ENCODE measurements at regions not wholly inside any gene's neighbourhood (a gene's known extent, or its start where the extent isn't known, plus 50 kb on each side); places are given as distances from the start of the nearest gene placed in this dataset.

DNA sequence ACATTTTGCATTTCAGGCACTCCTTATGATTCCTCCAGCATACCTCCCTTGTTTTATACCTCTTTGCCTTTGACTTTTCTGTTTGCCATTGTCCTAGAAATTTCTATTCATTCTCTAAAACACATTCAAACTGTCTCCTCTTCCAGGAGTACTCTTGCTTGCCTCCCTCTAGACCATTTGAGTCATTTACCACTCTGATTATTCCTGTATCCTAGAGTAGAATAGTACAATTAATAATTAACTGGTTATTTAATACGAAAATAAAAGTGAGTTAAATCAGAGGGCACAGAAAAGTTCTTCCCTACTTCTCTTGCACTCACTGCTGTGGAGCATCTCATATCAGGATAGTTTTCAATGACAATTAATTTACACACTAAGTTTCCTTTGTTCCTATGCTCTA, 290.2 kb upstream of the RORA start:
- H3K36me3 Mint-ChIP-seq (ENCODE audit: low read depth), result no peaks in the 10 kb centered on the region
- no peak overlapping the region for H3K4me3 Mint-ChIP-seq
- no peak for DNase-seq

DNA sequence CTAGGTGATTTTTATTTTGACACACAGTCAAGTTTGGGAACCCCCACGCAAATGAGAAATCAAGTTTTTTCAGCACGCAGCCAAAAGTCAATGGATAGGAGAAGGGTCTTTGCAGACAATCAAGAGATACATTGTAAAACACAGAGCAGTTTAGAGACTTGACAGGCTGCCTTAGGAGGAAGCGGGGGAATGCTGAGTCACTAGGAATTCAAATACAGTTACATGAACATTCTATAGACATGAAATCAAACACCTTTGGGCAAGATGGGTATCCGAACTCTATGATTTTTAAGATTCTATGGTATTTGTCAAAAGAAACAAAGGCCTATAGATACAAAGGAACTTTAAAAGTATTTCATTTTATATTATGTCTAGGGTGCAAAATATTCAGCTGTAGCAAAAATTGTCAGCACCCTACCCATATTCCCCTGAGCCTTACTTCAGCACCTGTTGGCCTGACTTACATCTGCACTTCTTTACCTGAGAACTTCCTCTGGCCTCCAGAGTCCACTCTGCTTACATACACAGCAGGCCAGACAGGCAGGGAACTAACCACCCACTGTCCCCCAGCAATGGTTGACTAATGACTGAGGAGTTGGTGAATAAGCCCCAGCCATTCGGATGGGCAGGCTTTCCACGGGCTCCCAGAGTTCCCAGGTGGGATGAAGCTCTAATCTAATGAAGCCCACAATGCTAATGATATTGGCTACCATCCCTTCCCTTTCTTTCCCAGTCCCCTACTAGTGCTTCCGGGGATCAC, 289.3 kb upstream of the RORA start:
- no peaks in the 10 kb centered on the region for H3K4me1 Mint-ChIP-seq (ENCODE audit: low read depth)
- TF ChIP-seq, protein P1, sequence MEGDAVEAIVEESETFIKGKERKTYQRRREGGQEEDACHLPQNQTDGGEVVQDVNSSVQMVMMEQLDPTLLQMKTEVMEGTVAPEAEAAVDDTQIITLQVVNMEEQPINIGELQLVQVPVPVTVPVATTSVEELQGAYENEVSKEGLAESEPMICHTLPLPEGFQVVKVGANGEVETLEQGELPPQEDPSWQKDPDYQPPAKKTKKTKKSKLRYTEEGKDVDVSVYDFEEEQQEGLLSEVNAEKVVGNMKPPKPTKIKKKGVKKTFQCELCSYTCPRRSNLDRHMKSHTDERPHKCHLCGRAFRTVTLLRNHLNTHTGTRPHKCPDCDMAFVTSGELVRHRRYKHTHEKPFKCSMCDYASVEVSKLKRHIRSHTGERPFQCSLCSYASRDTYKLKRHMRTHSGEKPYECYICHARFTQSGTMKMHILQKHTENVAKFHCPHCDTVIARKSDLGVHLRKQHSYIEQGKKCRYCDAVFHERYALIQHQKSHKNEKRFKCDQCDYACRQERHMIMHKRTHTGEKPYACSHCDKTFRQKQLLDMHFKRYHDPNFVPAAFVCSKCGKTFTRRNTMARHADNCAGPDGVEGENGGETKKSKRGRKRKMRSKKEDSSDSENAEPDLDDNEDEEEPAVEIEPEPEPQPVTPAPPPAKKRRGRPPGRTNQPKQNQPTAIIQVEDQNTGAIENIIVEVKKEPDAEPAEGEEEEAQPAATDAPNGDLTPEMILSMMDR (IDR thresholded peaks at IDR 0.05), result no peak
- H3K4me3 Mint-ChIP-seq, result no peak overlapping the region
- no peaks in the 10 kb centered on the region; the same call in 1 of the 2 replicates for H3K27me3 Mint-ChIP-seq (ENCODE audit: insufficient read depth)
- H3K36me3 Mint-ChIP-seq (ENCODE audit: low read depth), result no peaks in the 10 kb centered on the region
- H3K27ac Mint-ChIP-seq, result no peak overlapping the region
- H3K9me3 Mint-ChIP-seq, result peaks cover 54% of the 10 kb centered on the region
- DNase-seq, result no peak

More for the DNA sequence above, 290.2 kb upstream of the RORA start:
- Mint-ChIP-seq H3K9me3 (peaks cover 52% of the 10 kb centered on the region), H3K4me1 (ENCODE audit: low read depth) (no peaks in the 10 kb centered on the region), H3K27ac (no peak overlapping the region), H3K27me3 (ENCODE audit: insufficient read depth) (no peaks in the 10 kb centered on the region; the same call in 1 of the 2 replicates)
- TF ChIP-seq, protein P1 (IDR thresholded peaks at IDR 0.05), result no peak

DNA sequence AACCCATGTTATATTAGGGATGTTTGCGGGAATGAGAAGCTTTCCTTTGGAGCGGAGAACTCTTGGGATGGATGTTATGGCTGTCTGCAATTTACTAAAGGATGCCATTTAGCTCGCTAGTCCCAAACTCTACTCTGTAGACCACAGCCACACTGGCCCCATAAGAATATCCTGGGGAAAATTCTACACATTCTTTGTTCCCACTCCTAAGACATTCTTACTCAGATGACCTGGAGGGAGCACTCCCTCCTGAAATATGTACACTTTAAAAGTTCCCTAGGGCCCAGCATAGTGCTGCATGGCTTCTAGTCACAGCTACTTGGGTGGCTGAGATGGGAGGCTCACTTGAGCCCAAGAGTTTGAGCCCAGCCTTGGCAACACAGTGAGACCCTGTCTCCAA, 288.7 kb upstream of the RORA start:
- no peak overlapping the region for H3K4me3 Mint-ChIP-seq
- DNase-seq, result no peak
- no peaks in the 10 kb centered on the region for H3K36me3 Mint-ChIP-seq (ENCODE audit: low read depth)
- peaks cover 52% of the 10 kb centered on the region for H3K9me3 Mint-ChIP-seq
- H3K4me1 Mint-ChIP-seq (ENCODE audit: low read depth), result no peaks in the 10 kb centered on the region
- no peaks in the 10 kb centered on the region; the same call in 1 of the 2 replicates for H3K27me3 Mint-ChIP-seq (ENCODE audit: insufficient read depth)
- no peak overlapping the region for H3K27ac Mint-ChIP-seq
- TF ChIP-seq, protein P1 (IDR thresholded peaks at IDR 0.05), result no peak

DNA sequence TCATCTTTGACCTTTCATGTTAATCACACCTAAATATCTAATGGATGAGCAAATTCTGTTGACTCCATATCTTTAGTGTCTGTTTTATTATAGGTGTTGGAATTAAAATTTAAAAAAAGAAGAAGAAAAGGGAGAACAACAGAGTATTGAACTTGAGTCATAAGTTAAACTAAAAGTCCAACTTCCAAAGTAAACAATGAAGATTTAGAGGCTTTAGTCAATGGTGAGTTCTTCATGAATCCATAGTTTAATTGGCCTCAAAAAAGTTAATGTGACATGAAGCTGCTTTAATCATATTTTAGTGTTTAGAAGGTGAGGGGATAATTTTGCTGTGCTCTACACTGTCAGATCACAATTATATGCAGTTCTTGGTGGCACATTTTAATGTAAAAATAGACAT, 288.2 kb upstream of the RORA start:
- no peak for DNase-seq
- no peaks in the 10 kb centered on the region for H3K36me3 Mint-ChIP-seq (ENCODE audit: low read depth)
- no peak overlapping the region for H3K4me3 Mint-ChIP-seq
- H3K9me3 Mint-ChIP-seq, result peaks cover 52% of the 10 kb centered on the region
- TF ChIP-seq, protein P1 (IDR thresholded peaks at IDR 0.05), result no peak
- no peak overlapping the region for H3K27ac Mint-ChIP-seq
- no peaks in the 10 kb centered on the region; the same call in 1 of the 2 replicates for H3K27me3 Mint-ChIP-seq (ENCODE audit: insufficient read depth)
- no peaks in the 10 kb centered on the region for H3K4me1 Mint-ChIP-seq (ENCODE audit: low read depth)

DNA sequence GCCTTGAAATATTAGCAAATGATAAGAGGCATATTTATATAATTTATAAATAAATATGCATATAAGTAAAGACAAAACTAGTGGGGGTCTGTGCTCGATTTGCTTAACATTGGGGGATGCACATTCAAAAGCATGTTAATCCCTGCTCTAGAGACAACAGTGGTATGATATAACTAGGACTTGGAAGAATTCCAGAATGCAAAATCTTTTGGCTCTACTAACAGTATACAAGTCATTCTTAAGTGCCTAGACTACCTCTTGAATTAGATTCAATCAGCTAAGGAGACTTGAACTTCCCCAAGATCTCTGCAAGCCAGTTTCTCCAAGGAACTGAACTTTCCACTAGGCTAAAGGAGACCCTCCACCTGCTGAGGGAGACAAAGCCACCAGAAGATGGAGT, 282.7 kb upstream of the RORA start:
- no peak overlapping the region for H3K27ac Mint-ChIP-seq
- peaks cover 2% of the 10 kb centered on the region; the same call in 1 of the 2 replicates for H3K27me3 Mint-ChIP-seq (ENCODE audit: insufficient read depth)
- no peak for DNase-seq
- no peak overlapping the region for H3K4me3 Mint-ChIP-seq
- TF ChIP-seq, protein P1 (IDR thresholded peaks at IDR 0.05), result no peak
- H3K36me3 Mint-ChIP-seq (ENCODE audit: low read depth), result no peaks in the 10 kb centered on the region
- peaks cover 60% of the 10 kb centered on the region for H3K9me3 Mint-ChIP-seq
- H3K4me1 Mint-ChIP-seq (ENCODE audit: low read depth), result no peaks in the 10 kb centered on the region

Measured in HFFc6 (cell line).